RWPE1 (cell line): ENCODE measurements at regions not wholly inside any gene's neighbourhood (a gene's known extent, or its start where the extent isn't known, plus 50 kb on each side); places are given as distances from the start of the nearest gene placed in this dataset.

Experiments
- CTCF ChIA-PET: fragments of 350-600 bp; sonication (Branson Sonifier 250); formaldehyde crosslinking; extraction: SDS; loops from one replicate; lab custom pipeline; 2021; lab: Yijun Ruan, JAX
- POLR2A ChIA-PET: fragments of 400-600 bp; formaldehyde crosslinking; extraction: SDS; loops from one replicate; lab custom pipeline; 2020; ENCODE audit warnings: antibody characterized with exemption; ENCODE audit not compliant: low non-redundant PET; lab: Yijun Ruan, JAX
- DNase-seq: peaks from one replicate; pipeline ENCODE4 v3.0.0; 2012; ENCODE audit warnings: low spot score
- H3K27ac ChIP-seq: fragments of 450-650 bp; 2 replicates; pipeline ENCODE4 v1.5.1; 2017
- TF ChIP-seq, protein P1 (sequence below): fragments of 450-650 bp; conservative IDR thresholded peaks from 2 replicates; pipeline ENCODE4 v1.5.1; 2017; ENCODE audit warnings: low read depth, mild to moderate bottlenecking

- CTCF ChIA-PET = no interaction called here
- H3K27ac ChIP-seq = no peak overlapping the region
Observed at GRCh38 chr4:154999950-155000578, 208.4 kb upstream of the NPY2R start.

GRCh38 chr4:155001251-155001650 lies 207.2 kb upstream of the NPY2R start:
- no peak overlapping the region for H3K27ac ChIP-seq
- CTCF ChIA-PET = no interaction called here
- DNase-seq = no peak
- POLR2A ChIA-PET = no interaction called here
- TF ChIP-seq, protein P1, sequence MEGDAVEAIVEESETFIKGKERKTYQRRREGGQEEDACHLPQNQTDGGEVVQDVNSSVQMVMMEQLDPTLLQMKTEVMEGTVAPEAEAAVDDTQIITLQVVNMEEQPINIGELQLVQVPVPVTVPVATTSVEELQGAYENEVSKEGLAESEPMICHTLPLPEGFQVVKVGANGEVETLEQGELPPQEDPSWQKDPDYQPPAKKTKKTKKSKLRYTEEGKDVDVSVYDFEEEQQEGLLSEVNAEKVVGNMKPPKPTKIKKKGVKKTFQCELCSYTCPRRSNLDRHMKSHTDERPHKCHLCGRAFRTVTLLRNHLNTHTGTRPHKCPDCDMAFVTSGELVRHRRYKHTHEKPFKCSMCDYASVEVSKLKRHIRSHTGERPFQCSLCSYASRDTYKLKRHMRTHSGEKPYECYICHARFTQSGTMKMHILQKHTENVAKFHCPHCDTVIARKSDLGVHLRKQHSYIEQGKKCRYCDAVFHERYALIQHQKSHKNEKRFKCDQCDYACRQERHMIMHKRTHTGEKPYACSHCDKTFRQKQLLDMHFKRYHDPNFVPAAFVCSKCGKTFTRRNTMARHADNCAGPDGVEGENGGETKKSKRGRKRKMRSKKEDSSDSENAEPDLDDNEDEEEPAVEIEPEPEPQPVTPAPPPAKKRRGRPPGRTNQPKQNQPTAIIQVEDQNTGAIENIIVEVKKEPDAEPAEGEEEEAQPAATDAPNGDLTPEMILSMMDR = no peak

More at GRCh38 chr4:154999950-155000578, 208.4 kb upstream of the NPY2R start:
- TF ChIP-seq, protein P1 = no peak
- POLR2A ChIA-PET = no interaction called here
- no peak for DNase-seq

GRCh38 chr4:155005395-155006090 lies 202.9 kb upstream of the NPY2R start:
- TF ChIP-seq, protein P1 = no peak
- no peak overlapping the region for H3K27ac ChIP-seq
- ChIA-PET POLR2A (no interaction called here), CTCF (no interaction called here)
- DNase-seq = peak; percentile 4

DNA sequence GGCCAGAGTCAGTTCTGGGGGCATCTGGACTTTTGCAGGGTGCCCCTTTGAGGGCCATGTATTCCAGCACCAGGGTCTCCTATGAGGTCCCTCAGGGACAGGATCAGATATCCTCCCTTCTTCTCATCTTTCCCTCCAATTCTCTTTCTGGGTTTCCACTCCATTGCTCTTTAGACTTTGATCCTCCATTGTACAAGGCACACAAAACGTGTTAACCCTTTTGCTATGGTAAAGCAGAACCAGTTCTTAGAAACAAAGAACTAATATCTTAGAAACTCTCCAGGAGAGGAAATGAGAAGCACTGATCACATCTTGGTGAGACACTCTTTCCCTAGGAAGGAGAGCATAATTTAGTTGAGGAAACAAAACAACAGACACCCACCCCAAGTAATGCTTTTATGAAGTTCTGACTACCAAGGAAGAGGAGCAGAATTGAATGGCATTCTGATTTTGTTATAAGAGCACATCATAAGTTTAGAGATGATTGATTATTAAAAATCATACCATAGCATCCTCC lies 200.7 kb upstream of the NPY2R start:
- ChIA-PET CTCF (no interaction called here), POLR2A (no interaction called here)
- TF ChIP-seq, protein P1 = no peak
- no peak for DNase-seq
- no peak overlapping the region for H3K27ac ChIP-seq

GRCh38 chr4:155008389-155008788 lies 200.0 kb upstream of the NPY2R start:
- TF ChIP-seq, protein P1 = no peak
- ChIA-PET CTCF (no interaction called here), POLR2A (no interaction called here)
- DNase-seq = no peak
- H3K27ac ChIP-seq = no peak overlapping the region

DNA sequence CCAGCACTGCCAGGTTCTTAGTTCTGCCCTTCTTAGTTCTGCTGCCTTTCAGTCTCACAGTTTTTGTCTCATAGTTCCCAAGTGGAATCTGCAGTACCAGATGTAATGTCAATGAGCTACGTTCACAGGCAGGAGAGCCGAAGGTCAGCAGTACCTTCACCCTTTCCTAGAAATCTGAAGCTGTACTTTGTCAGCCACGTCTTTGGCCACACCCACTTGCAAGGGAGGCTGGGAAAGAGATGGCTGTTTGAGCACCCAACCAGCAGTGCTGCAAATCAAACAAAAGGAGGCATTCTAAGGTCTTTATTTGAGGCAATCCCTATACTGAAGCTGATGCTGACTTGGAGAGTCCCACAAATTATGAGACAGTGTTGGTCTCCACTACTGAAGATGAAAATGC lies 199.1 kb upstream of the NPY2R start:
- POLR2A ChIA-PET = no interaction called here
- CTCF ChIA-PET = no interaction called here
- no peak overlapping the region for H3K27ac ChIP-seq
- TF ChIP-seq, protein P1 = no peak
- DNase-seq = no peak
